GM12878 (cell line): ENCODE measurements at regions not wholly inside any gene's neighbourhood (a gene's known extent, or its start where the extent isn't known, plus 50 kb on each side); places are given as distances from the start of the nearest gene placed in this dataset.
"Not testable (repeated sequence)": the region's sequence is repeated elsewhere in the genome, so short reads cannot be mapped to it uniquely, and the experiment has no call there.

ENCODE experiments used
- ATAC-seq: fragments of 200-7000 bp; cut with Tn5 transposase; 3 replicates; pipeline ENCODE4 v1.9.1; 2020; ENCODE audit warnings: mild to moderate bottlenecking, moderate library complexity
- BruUV-seq: library from RNA; stranded (reverse); fragments of 400-500 nt; replicated peaks from 2 replicates; lab custom pipeline; 2021; lab: Mats Ljungman, UMichigan
- CTCF ChIA-PET: fragments of 300-600 bp; sonication (Branson Sonifier 250); formaldehyde crosslinking; extraction: SDS; loops from one replicate; lab custom pipeline; 2021; ENCODE audit warnings: inconsistent platforms; lab: Yijun Ruan, JAX
- POLR2A ChIA-PET: fragments of 350-600 bp; formaldehyde crosslinking; extraction: SDS; loops from one replicate; lab custom pipeline; 2021; ENCODE audit warnings: inconsistent platforms; lab: Charles Lee
- RAD21 ChIA-PET: fragments of 300-600 bp; sonication (Branson Sonifier 250); formaldehyde crosslinking; loops from one replicate; lab custom pipeline; 2023; ENCODE audit warnings: antibody characterized with exemption; ENCODE audit not compliant: unreplicated experiment; lab: Charles Lee
- SMC1A ChIA-PET: fragments of 300-600 bp; sonication (Branson Sonifier 250); formaldehyde crosslinking; loops from one replicate; lab custom pipeline; 2023; ENCODE audit not compliant: unreplicated experiment, uncharacterized antibody; lab: Charles Lee
- DNase-seq: peaks from one replicate; pipeline ENCODE4 v3.0.0-alpha.2; 2011; ENCODE audit warnings: low read depth, low spot score
- FAIRE-seq: peaks from 3 replicates; lab custom pipeline; 2011; peaks lifted over from hg19 to GRCh38; lab: Jason Lieb, UNC
- H2AFZ ChIP-seq: 2 replicates; pipeline ENCODE4 v1.6.0; 2011; ENCODE audit warnings: low read depth, low read length, control low read depth; ENCODE audit not compliant: control insufficient read depth
- H3K27ac ChIP-seq: 2 replicates; pipeline ENCODE4 v1.5.1; 2011; ENCODE audit warnings: control low read depth; ENCODE audit not compliant: control insufficient read depth, insufficient read depth
- H3K27me3 ChIP-seq, 2 experiments: replicated peaks in 1 of 2; 2 replicates each; pipeline versions ENCODE4 v1.6.0 to v1.6.1; 2011; ENCODE audit warnings: low read length in 1 of 2; ENCODE audit not compliant: control insufficient read depth in 2 of 2, insufficient read depth in 2 of 2
- H3K36me3 ChIP-seq, 2 experiments: 2 replicates each; pipeline ENCODE4 v1.5.1; 2011; ENCODE audit warnings: low read length in 1 of 2; ENCODE audit not compliant: control insufficient read depth in 2 of 2, insufficient read depth in 2 of 2
- H3K4me1 ChIP-seq: 2 replicates; pipeline ENCODE4 v1.6.1; 2011; ENCODE audit warnings: mild to moderate bottlenecking, low read length, moderate library complexity, mixed read lengths; ENCODE audit not compliant: control insufficient read depth, insufficient read depth
- H3K4me2 ChIP-seq: 2 replicates; pipeline ENCODE4 v1.6.0; 2011; ENCODE audit warnings: control low read depth; ENCODE audit not compliant: control insufficient read depth, insufficient read depth
- H3K4me3 ChIP-seq: fragments of 200-600 bp; sonication (generic); 2 replicates; pipeline ENCODE4 v1.5.1; 2016
- H3K79me2 ChIP-seq: 2 replicates; pipeline ENCODE4 v1.6.0; 2011; ENCODE audit warnings: low read length; ENCODE audit not compliant: control insufficient read depth, insufficient read depth
- H3K9ac ChIP-seq: 2 replicates; pipeline ENCODE4 v1.8.0; 2011; ENCODE audit warnings: low read length, control low read depth, mixed read lengths; ENCODE audit not compliant: control insufficient read depth, insufficient read depth
- H3K9me3 ChIP-seq: replicated peaks from 3 replicates; pipeline ENCODE4 v1.5.1; 2011; ENCODE audit warnings: mild to moderate bottlenecking, low read length; ENCODE audit not compliant: control insufficient read depth, insufficient read depth
- H4K20me1 ChIP-seq: 2 replicates; pipeline ENCODE4 v1.6.0; 2011; ENCODE audit not compliant: control insufficient read depth, insufficient read depth
- ATF2 ChIP-seq: IDR thresholded peaks from 2 replicates; pipeline ENCODE4 v1.6.1; 2012; ENCODE audit warnings: low read length, inconsistent platforms
- SREBF1 ChIP-seq: IDR thresholded peaks from 2 replicates; pipeline ENCODE4 v1.6.1; 2012; ENCODE audit warnings: mild to moderate bottlenecking, low read length
- ZNF622 ChIP-seq: fragments of 450-650 bp; IDR thresholded peaks from 2 replicates; pipeline ENCODE4 v1.6.1; 2017; ENCODE audit warnings: mild to moderate bottlenecking, inconsistent platforms
- WGBS: methylation state at CpG from one replicate; pipeline ENCODE4 v1.1.6; 2016; ENCODE audit warnings: low lambda C conversion rate; ENCODE audit not compliant: insufficient replicate concordance, insufficient coverage; ENCODE audit errors: missing lambda C conversion rate; 5-methylcytosine and 5-hydroxymethylcytosine counted together
- in situ Hi-C: fragments of 300-500 bp; cut with MboI; formaldehyde crosslinking; loops from 9 replicates; pipeline ENCODE4 v1.14.3; 2018; ENCODE audit warnings: mixed read lengths
- intact Hi-C: fragments of 100-400 bp; cut with micrococcal nuclease; formaldehyde crosslinking; loops from one replicate; pipeline ENCODE4 v1.14.2; 2022; ENCODE audit not compliant: unreplicated experiment

GRCh38 chr9:85319936-85320656 is 421.7 kb downstream of the AGTPBP1 start:
- CTCF ChIA-PET: no interaction called here
- Histone ChIP-seq H4K20me1 (no peaks in the 10 kb centered on the region), H3K4me3 (no peak overlapping the region), H3K27ac (no peak overlapping the region), H3K79me2 (no peaks in the 10 kb centered on the region), H3K27me3 (no peaks in the 10 kb centered on the region), H3K36me3 (no peaks in the 10 kb centered on the region), H3K4me1 (no peaks in the 10 kb centered on the region), H3K9me3 (no peaks in the 10 kb centered on the region; the same call in 2 of the 3 replicates), H3K9ac (no peak overlapping the region), H2AFZ (no peak overlapping the region), H3K4me2 (no peak overlapping the region)
- ATAC-seq (no peak), FAIRE-seq (no peak), DNase-seq (no peak)
- intact Hi-C loops: no loop called here
- RAD21 ChIA-PET: no interaction called here
- POLR2A ChIA-PET: no interaction called here
- SMC1A ChIA-PET: no interaction called here
- in situ Hi-C loops: no loop called here
- TF ChIP-seq ATF2: no peak
- no peak for TF ChIP-seq ZNF622
- TF ChIP-seq SREBF1: no peak
- WGBS: 0% methylated on average over 2 of the region's 2 CpGs
- BruUV-seq: no TSS peak

- H2AFZ ChIP-seq, ATAC-seq, H3K27me3 ChIP-seq, H3K36me3 ChIP-seq, POLR2A ChIA-PET, H3K4me3 ChIP-seq, in situ Hi-C loops, H3K27ac ChIP-seq, H3K79me2 ChIP-seq, CTCF ChIA-PET, DNase-seq, BruUV-seq, H4K20me1 ChIP-seq, FAIRE-seq, H3K4me2 ChIP-seq, SMC1A ChIA-PET, H3K4me1 ChIP-seq, H3K9ac ChIP-seq, H3K9me3 ChIP-seq, intact Hi-C loops, RAD21 ChIA-PET: not testable (repeated sequence)
- 0% methylated on average over 2 of the region's 2 CpGs for WGBS
Measured at GRCh38 chr9:85315535-85315934, 426.2 kb downstream of the AGTPBP1 start.
